Adrenal gland (tissue), 9 donors: ENCODE measurements at regions not wholly inside any gene's neighbourhood (a gene's known extent, or its start where the extent isn't known, plus 50 kb on each side); places are given as distances from the start of the nearest gene placed in this dataset.

Source experiments
- DNase-seq, 7 donors: peaks; one replicate each; pipeline ENCODE4 v3.0.0-alpha.2; 2019 to 2020
- H3K27ac ChIP-seq, 5 donors: fragments of 200-600 bp; sonication (generic) in 4 of 5; 1 replicate in 3 of 5; 2 replicates in 2 of 5; pipeline versions ENCODE4 v1.5.1 to v1.8.0; 2016 to 2020; ENCODE audit warnings: mild to moderate bottlenecking in 1 of 5
- H3K27me3 ChIP-seq: fragments of 200-600 bp; 2 replicates; pipeline ENCODE4 v1.8.0; 2021
- H3K36me3 ChIP-seq, 2 donors: fragments of 200-600 bp; replicated peaks in 1 of 2; 1 replicate in 1 of 2; 2 replicates in 1 of 2; pipeline versions ENCODE4 v1.5.1 to v1.8.0; 2018 to 2022
- H3K4me1 ChIP-seq, 2 donors: fragments of 200-600 bp; replicated peaks in 1 of 2; 1 replicate in 1 of 2; 2 replicates in 1 of 2; pipeline versions ENCODE4 v1.5.1 to v1.8.0; 2018 to 2021
- H3K4me3 ChIP-seq, 4 donors: fragments of 200-600 bp; sonication (generic) in 3 of 4; one replicate each; pipeline ENCODE4 v1.5.1; 2016 to 2018
- H3K9me3 ChIP-seq, 3 donors: fragments of 200-600 bp; sonication (generic) in 1 of 3; replicated peaks in 1 of 3; 1 replicate in 2 of 3; 2 replicates in 1 of 3; pipeline versions ENCODE4 v1.5.1 to v1.8.0; 2016 to 2021
- CTCF ChIP-seq, 6 experiments: fragments of 450-650 bp in 4 of 6; fragments of 200-600 bp in 2 of 6; sonication (generic) in 1 of 6; IDR thresholded peaks; 1 replicate in 5 of 6; 2 replicates in 1 of 6; pipeline versions ENCODE4 v1.5.1 to v1.8.0; 2016 to 2021; ENCODE audit warnings: antibody characterized with exemption in 6 of 6, mild to moderate bottlenecking in 2 of 6, moderate library complexity in 1 of 6
- POLR2A ChIP-seq, 2 donors: fragments of 450-650 bp; IDR thresholded peaks; one replicate each; pipeline ENCODE4 v1.6.1; 2017; ENCODE audit warnings: antibody characterized with exemption in 2 of 2, mild to moderate bottlenecking in 2 of 2, moderate library complexity in 1 of 2
- WGBS, 4 donors: extraction: QIAGEN DNeasy Blood & Tissue Kit in 2 of 4; methylation state at CpG; one replicate each; pipeline versions ENCODE4 v1.1.5 to v1.1.7; 2013 to 2017; 5-methylcytosine and 5-hydroxymethylcytosine counted together
- intact Hi-C, 2 donors: fragments of 100-400 bp; cut with DNase I; formaldehyde crosslinking; loops; one replicate each; pipeline versions ENCODE4 v1.14.1 to v1.15.0; 2022 to 2023
- donor health status: healthy with polysubstance abuse.
- donor health status: Bipolar disorder and iron deficiency.
- donor health status: DM: yes; HTN: yes; CAD: no.
- donor health status: DM: no; HTN: no; CAD: no.
- donor health status: DM: no; HTN: no; CAD: no.

- intact Hi-C loops: no loop called here
- Histone ChIP-seq H3K36me3 (no peaks in the 10 kb centered on the region), H3K27me3 (no peaks in the 10 kb centered on the region), H3K4me3 (no peak overlapping the region), H3K27ac (no peak overlapping the region), H3K4me1 (peaks cover 0 to 3% of the 10 kb centered on the region in 2 donors), H3K9me3 (no peaks in the 10 kb centered on the region)
- TF ChIP-seq CTCF (IDR thresholded peaks at IDR 0.05): no peak
- TF ChIP-seq POLR2A (IDR thresholded peaks at IDR 0.05): no peak
- no peak for DNase-seq
- 36 to 46% (median 41%) methylated on average over 4 of the region's 4 CpGs for WGBS, 4 donors
Observed at GRCh38 chr3:30984855-30985749, 90.6 kb upstream of the GADL1 start.

GRCh38 chr3:30986551-30986950, 92.1 kb upstream of the GADL1 start:
- H3K27me3 ChIP-seq: no peaks in the 10 kb centered on the region
- TF ChIP-seq CTCF (IDR thresholded peaks at IDR 0.05) (no peak), POLR2A (IDR thresholded peaks at IDR 0.05) (no peak)
- DNase-seq: no peak
- no peak overlapping the region for H3K4me3 ChIP-seq
- no peak overlapping the region for H3K27ac ChIP-seq
- intact Hi-C loops: no loop called here
- WGBS, 4 donors: 91 to 96% (median 95%) methylated on average over 3 of the region's 3 CpGs
- no peaks in the 10 kb centered on the region for H3K36me3 ChIP-seq
- H3K9me3 ChIP-seq: no peaks in the 10 kb centered on the region
- peaks cover 0 to 3% of the 10 kb centered on the region in 2 donors for H3K4me1 ChIP-seq

GRCh38 chr3:30988769-30989168, 94.3 kb upstream of the GADL1 start:
- Histone ChIP-seq H3K4me3 (no peak overlapping the region), H3K36me3 (no peaks in the 10 kb centered on the region), H3K4me1 (peaks cover 0 to 3% of the 10 kb centered on the region in 2 donors), H3K9me3 (no peaks in the 10 kb centered on the region), H3K27me3 (no peaks in the 10 kb centered on the region), H3K27ac (no peak overlapping the region)
- intact Hi-C loops: no loop called here
- 71 to 80% (median 75%) methylated on average over 3 of the region's 3 CpGs for WGBS, 4 donors
- DNase-seq: no peak
- TF ChIP-seq POLR2A (IDR thresholded peaks at IDR 0.05): no peak
- TF ChIP-seq CTCF (IDR thresholded peaks at IDR 0.05): no peak

GRCh38 chr3:30989276-30990030, 95.0 kb upstream of the GADL1 start:
- Histone ChIP-seq H3K4me3 (no peak overlapping the region), H3K27me3 (no peaks in the 10 kb centered on the region), H3K4me1 (peaks cover 0 to 3% of the 10 kb centered on the region in 2 donors), H3K27ac (no peak overlapping the region), H3K9me3 (no peaks in the 10 kb centered on the region), H3K36me3 (no peaks in the 10 kb centered on the region)
- DNase-seq: no peak
- 87 to 93% (median 89%) methylated on average over 2 of the region's 2 CpGs for WGBS, 4 donors
- TF ChIP-seq CTCF (IDR thresholded peaks at IDR 0.05) (no peak), POLR2A (IDR thresholded peaks at IDR 0.05) (no peak)
- intact Hi-C loops: no loop called here
